ENCODE measurements at regions not wholly inside any gene's neighbourhood (a gene's known extent, or its start where the extent isn't known, plus 50 kb on each side); places are given as distances from the start of the nearest gene placed in this dataset.

GRCh38 chr10:44674536-44675386, 236.4 kb upstream of the TMEM72 start:
- no peak for DNase-seq (ENCODE audit: low read depth in 3 of 3, low spot score in 1 of 3)

- DNase-seq (ENCODE audit: low read depth in 3 of 3, low spot score in 1 of 3) = no peak
Observed at GRCh38 chr10:44675387-44675874, 235.7 kb upstream of the TMEM72 start.

DNA sequence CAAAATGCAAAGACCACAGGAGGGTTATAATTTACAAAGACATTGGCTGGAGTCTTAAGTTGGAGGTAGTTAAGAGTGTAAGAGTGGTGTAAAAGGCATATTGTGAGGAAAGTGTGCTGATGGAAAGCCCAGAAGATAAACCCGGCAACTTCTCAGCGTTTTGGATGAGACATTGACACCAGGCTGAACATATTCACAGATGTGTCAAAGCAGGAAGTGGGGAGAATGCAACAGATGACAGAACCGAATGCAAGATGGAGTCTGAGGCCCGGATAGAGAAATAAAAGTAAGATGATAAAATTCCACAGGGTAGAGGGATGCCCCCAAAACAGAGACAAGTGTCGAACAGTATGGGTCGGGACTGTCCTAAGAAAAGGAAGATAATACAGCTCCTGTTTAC, 230.4 kb upstream of the TMEM72 start:
- DNase-seq (ENCODE audit: low read depth in 3 of 3, low spot score in 1 of 3) = no peak

GRCh38 chr10:44682507-44682906, 228.6 kb upstream of the TMEM72 start:
- no peak for DNase-seq (ENCODE audit: low read depth in 3 of 3, low spot score in 1 of 3)

GRCh38 chr10:44684661-44685060, 226.5 kb upstream of the TMEM72 start:
- DNase-seq (ENCODE audit: low read depth in 3 of 3, low spot score in 1 of 3) = no peak

GRCh38 chr10:44685220-44685619, 225.9 kb upstream of the TMEM72 start:
- DNase-seq (ENCODE audit: low read depth in 3 of 3, low spot score in 1 of 3) = no peak

- DNase-seq (ENCODE audit: low read depth in 3 of 3, low spot score in 1 of 3) = no peak
Observed at GRCh38 chr10:44685747-44686146, 225.4 kb upstream of the TMEM72 start.

GRCh38 chr10:44689368-44689767, 221.8 kb upstream of the TMEM72 start:
- DNase-seq (ENCODE audit: low read depth in 3 of 3, low spot score in 1 of 3) = no peak

GRCh38 chr10:44696496-44696895, 214.6 kb upstream of the TMEM72 start:
- no peak for DNase-seq (ENCODE audit: low read depth in 3 of 3, low spot score in 1 of 3)

DNA sequence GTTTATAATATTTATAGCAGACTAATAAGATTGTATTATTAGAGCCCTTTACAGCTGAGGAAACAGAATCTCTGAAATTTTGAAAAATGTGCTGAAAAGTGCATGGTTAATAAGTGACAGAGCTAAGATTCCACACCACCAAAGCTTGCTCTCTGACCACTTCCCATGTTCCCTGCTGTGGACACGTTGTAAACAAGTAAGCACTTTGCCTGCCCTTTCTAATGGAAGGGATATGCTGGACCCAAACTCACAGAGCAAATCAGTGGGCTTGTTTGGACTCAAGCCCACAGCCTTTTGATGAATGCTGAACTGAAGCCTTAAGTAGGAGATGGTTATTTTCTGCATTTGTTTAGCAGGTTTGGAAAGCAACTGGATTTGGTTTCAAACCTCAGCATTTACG, 214.0 kb upstream of the TMEM72 start:
- no peak for DNase-seq (ENCODE audit: low read depth in 3 of 3, low spot score in 1 of 3)

DNA sequence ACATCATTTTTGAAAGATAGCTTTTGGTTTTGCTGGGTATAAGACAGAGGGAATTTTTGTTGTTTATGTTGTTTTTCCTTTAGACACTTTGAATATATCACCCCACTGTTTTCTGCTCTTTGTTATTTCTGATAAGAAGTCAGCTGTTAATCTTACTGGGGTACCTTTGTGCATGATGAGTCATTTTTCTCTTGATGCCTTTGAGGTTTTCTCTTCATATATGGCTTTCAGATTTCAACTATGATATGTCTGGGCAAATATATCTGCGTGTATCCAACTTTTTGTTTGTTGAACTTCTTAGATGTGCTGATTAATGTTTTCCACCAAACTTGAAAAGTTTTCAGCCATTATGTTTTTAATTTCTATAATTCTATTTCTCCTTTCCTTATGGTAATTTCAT, 208.6 kb upstream of the TMEM72 start:
- DNase-seq (ENCODE audit: low read depth in 3 of 3, low spot score in 1 of 3) = no peak

DNA sequence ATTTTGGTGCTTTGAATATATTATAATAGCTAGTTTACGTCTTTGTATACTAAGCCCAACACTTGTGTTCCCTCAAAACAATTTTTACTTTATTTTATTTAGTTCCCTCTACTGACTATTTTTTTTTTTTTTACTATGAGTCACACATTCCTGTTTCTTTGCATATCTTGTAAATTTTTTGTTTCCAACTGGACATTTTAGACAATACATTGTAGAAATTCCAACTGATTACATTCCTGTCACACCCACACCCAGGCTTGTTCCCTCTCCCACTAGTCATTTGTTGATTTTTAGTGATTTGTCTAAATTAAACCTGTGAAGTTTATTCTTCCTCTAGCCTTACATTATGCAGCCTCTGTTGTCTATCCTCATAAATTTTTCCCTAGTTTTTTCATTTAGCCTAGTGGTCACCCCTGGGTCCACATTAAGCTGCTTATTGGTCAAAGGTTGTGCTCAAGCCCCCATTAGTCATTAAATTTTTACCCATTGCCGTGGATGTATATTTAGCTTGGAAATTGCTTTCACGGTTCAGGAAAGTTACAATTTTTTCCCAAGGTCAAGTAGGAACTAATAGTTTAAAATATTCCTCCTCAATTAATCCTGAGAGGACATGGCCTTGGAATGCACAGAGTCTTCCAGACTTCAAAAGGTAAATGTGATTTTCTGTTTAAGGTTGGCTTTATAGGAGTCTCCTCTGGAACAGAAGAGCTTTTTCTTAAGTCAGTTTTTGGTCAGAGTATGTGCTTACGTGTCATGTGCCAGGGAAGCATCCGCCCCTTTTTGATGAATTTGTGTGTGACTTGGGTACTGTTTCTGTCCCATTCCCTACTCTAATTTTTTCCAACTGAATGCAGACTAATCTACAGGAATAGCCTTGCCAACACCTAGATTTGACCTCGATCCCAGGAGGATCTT, 207.6 kb upstream of the TMEM72 start:
- DNase-seq (ENCODE audit: low read depth in 3 of 3, low spot score in 1 of 3) = no peak

GRCh38 chr10:44704616-44705015, 206.5 kb upstream of the TMEM72 start:
- no peak for DNase-seq (ENCODE audit: low read depth in 3 of 3, low spot score in 1 of 3)

GRCh38 chr10:44706745-44707144, 204.4 kb upstream of the TMEM72 start:
- DNase-seq (ENCODE audit: low read depth in 3 of 3, low spot score in 1 of 3) = no peak

DNA sequence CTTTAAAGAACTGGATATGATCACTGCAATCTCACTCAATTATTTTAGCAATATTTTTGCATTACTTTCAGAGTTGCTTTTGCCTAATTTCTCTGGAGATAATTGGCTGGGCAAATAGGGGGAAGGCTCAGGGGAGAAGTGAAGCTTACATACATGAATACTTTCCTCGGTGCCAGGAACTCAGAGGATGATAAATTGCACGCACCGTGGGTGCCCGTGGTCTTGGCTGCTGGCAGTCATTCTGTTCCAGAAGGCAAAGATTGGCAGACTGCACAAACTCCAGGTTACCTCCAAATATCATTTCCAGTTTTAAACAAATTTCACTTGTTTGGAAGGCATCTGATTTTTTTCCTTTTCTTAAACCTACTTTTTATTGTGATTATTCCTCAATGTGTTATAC, 197.8 kb upstream of the TMEM72 start:
- DNase-seq (ENCODE audit: low read depth in 3 of 3, low spot score in 1 of 3) = no peak

DNA sequence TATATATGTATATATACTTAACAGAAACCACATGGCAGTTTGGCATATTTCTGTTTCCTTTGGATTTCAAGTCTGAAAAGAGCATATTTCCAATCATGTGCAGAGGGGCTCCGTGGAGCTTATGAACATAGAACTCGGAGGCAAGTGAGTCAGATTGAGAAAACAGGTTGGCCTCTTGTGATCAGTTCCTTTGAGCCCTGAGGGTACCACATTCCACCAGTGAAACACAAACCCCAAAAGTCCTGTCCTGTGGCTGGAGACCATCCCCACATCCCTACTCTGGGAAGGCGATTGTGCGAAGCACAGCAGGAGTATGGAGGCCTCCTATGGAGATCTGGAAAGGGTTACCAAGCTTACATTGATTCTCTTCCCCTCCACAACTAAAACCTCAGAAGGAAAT, 196.7 kb upstream of the TMEM72 start:
- no peak for DNase-seq (ENCODE audit: low read depth in 3 of 3, low spot score in 1 of 3)

- no peak for DNase-seq (ENCODE audit: low read depth in 3 of 3, low spot score in 1 of 3)
Observed at GRCh38 chr10:44715136-44715535, 196.0 kb upstream of the TMEM72 start.

DNA sequence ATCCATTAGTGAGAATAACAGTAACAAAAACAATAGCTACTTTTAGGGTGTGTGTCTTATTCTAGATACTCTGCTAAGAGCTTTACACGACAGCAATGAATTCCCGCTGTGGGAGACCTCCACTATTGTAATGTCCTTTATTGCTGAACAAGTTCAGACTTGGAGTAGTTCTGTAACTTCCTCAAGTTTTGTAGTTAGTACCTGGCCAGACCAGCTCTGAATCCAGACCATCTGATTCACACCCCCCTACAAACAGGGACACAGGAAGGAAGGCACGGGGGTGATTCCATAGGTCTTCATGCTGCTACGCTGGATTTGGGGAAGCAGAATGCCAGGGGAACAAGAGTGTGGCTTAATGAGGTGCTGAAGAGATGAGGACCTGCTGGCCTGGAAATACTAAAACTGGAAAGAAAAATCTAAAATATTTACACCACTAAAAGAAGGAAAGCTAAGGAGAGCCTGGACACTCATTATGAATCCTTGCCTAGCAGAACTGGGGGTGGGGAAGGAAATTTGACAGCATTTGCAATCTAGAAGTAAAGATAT, 194.6 kb upstream of the TMEM72 start:
- no peak for DNase-seq (ENCODE audit: low read depth in 3 of 3, low spot score in 1 of 3)

- no peak for DNase-seq (ENCODE audit: low read depth in 3 of 3, low spot score in 1 of 3)
Observed at GRCh38 chr10:44723082-44723481, 188.1 kb upstream of the TMEM72 start.

GRCh38 chr10:44723619-44724325, 187.4 kb upstream of the TMEM72 start:
- DNase-seq (ENCODE audit: low read depth in 3 of 3, low spot score in 1 of 3) = no peak
